Esophagus muscularis mucosa (tissue), 4 donors: ENCODE measurements at regions not wholly inside any gene's neighbourhood (a gene's known extent, or its start where the extent isn't known, plus 50 kb on each side); places are given as distances from the start of the nearest gene placed in this dataset.

Experiments used
- EP300 ChIP-seq: sonication (generic); formaldehyde crosslinking; IDR thresholded peaks from one replicate; pipeline ENCODE4 v1.6.1; 2017; ENCODE audit warnings: antibody characterized with exemption
- POLR2AphosphoS5 ChIP-seq, 2 donors: sonication (generic); formaldehyde crosslinking; IDR thresholded peaks; one replicate each; pipeline ENCODE4 v1.6.1; 2017; ENCODE audit warnings: antibody characterized with exemption in 2 of 2
- TF ChIP-seq, protein P1 (sequence below), 3 experiments: fragments of 200-600 bp in 2 of 3; fragments of 450-650 bp in 1 of 3; sonication (generic) in 2 of 3; IDR thresholded peaks; one replicate each; pipeline ENCODE4 v1.5.1; 2017 to 2019; ENCODE audit warnings: antibody characterized with exemption in 3 of 3, mild to moderate bottlenecking in 2 of 3, moderate library complexity in 1 of 3

DNA sequence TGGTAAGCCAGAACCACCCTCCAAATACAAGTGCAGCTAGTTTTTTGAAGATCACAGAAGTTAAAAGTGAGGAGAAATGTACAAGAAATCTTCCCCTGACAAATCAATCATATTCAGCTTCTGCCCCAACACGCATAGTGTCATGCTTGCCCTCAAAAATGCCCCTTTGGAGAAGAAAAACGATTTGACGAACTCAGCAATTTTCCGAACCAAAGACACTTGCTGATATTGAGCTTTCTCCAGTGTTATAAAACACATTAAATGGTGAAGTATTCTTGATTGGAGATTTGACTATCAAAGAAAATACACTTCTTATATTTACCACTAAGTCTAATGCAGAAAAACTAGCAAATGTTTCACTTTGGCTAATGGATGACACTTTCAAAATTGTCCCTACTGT, 195.5 kb downstream of the ETV1 start:
- TF ChIP-seq, protein P1, sequence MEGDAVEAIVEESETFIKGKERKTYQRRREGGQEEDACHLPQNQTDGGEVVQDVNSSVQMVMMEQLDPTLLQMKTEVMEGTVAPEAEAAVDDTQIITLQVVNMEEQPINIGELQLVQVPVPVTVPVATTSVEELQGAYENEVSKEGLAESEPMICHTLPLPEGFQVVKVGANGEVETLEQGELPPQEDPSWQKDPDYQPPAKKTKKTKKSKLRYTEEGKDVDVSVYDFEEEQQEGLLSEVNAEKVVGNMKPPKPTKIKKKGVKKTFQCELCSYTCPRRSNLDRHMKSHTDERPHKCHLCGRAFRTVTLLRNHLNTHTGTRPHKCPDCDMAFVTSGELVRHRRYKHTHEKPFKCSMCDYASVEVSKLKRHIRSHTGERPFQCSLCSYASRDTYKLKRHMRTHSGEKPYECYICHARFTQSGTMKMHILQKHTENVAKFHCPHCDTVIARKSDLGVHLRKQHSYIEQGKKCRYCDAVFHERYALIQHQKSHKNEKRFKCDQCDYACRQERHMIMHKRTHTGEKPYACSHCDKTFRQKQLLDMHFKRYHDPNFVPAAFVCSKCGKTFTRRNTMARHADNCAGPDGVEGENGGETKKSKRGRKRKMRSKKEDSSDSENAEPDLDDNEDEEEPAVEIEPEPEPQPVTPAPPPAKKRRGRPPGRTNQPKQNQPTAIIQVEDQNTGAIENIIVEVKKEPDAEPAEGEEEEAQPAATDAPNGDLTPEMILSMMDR (IDR thresholded peaks at IDR 0.05) = no peak
- TF ChIP-seq EP300 = no peak
- no peak for TF ChIP-seq POLR2AphosphoS5 (IDR thresholded peaks at IDR 0.05)
